ENCODE measurements at regions not wholly inside any gene's neighbourhood (a gene's known extent, or its start where the extent isn't known, plus 50 kb on each side); places are given as distances from the start of the nearest gene placed in this dataset.

DNA sequence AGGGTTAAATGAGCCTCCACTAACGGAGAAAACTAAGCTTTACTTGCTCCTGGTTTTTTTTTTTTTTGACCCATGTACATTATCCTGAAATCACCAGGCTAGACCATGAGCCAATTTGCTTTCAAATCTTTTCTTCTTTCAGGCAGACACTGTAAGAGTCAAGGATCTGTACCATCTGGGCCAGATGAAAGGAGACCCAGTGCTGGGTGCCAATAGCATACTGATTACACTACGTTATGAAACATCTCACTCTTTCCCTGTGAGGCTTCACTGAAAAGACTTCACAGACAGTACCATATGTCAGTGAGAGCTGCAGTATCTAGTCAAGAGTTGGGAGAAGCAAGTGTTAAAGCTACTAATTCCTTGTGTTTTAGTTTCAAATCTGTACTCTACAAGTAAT, 161.2 kb upstream of the PTPRD start:
- TF ChIP-seq, protein P1, sequence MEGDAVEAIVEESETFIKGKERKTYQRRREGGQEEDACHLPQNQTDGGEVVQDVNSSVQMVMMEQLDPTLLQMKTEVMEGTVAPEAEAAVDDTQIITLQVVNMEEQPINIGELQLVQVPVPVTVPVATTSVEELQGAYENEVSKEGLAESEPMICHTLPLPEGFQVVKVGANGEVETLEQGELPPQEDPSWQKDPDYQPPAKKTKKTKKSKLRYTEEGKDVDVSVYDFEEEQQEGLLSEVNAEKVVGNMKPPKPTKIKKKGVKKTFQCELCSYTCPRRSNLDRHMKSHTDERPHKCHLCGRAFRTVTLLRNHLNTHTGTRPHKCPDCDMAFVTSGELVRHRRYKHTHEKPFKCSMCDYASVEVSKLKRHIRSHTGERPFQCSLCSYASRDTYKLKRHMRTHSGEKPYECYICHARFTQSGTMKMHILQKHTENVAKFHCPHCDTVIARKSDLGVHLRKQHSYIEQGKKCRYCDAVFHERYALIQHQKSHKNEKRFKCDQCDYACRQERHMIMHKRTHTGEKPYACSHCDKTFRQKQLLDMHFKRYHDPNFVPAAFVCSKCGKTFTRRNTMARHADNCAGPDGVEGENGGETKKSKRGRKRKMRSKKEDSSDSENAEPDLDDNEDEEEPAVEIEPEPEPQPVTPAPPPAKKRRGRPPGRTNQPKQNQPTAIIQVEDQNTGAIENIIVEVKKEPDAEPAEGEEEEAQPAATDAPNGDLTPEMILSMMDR (IDR thresholded peaks at IDR 0.05) = no peak
- TF ChIP-seq POLR2A (IDR thresholded peaks at IDR 0.05) = no peak
